ENCODE measurements at regions not wholly inside any gene's neighbourhood (a gene's known extent, or its start where the extent isn't known, plus 50 kb on each side); places are given as distances from the start of the nearest gene placed in this dataset.

DNA sequence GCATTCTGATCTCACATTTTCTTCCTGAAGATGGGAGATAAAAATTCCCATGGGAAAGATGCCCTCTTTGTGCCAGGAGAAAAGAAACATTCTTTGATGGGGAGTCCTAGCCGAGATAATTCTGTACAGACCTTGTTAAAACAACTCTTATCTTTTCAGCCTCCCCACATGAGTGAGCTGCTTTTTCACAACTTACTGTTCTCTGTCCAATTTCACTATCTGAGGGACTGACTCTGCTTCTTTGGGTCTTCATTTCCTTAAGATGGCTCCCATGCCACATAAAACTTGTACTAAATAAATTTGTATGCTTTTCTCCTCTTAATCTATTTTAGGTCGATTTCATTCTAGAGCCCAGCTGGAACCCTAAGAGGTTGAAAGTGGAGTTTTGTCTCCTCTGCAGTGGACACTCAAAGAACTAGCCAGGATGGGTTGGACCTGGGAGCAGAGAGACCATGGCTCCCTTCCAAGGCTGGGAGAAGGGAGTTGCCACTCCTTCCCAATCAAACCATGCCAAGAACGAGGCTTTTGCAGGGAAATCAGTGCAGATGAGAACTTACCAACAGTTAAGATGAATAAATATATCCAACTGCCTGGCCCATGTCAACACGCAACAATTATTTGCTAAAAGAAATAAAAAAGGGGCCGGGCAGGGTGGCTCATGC, 285.8 kb upstream of the SULF2 start:
- TF ChIP-seq, protein P1, sequence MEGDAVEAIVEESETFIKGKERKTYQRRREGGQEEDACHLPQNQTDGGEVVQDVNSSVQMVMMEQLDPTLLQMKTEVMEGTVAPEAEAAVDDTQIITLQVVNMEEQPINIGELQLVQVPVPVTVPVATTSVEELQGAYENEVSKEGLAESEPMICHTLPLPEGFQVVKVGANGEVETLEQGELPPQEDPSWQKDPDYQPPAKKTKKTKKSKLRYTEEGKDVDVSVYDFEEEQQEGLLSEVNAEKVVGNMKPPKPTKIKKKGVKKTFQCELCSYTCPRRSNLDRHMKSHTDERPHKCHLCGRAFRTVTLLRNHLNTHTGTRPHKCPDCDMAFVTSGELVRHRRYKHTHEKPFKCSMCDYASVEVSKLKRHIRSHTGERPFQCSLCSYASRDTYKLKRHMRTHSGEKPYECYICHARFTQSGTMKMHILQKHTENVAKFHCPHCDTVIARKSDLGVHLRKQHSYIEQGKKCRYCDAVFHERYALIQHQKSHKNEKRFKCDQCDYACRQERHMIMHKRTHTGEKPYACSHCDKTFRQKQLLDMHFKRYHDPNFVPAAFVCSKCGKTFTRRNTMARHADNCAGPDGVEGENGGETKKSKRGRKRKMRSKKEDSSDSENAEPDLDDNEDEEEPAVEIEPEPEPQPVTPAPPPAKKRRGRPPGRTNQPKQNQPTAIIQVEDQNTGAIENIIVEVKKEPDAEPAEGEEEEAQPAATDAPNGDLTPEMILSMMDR (IDR thresholded peaks at IDR 0.05; ENCODE audit: borderline replicate concordance, extremely low read depth, insufficient read depth): no peak
- Histone ChIP-seq H3K4me3 (ENCODE audit: low read length in 3 of 3) (no peak overlapping the region), H3K9ac (ENCODE audit: low read length in 3 of 3) (no peak overlapping the region), H3K4me1 (ENCODE audit: control insufficient read depth in 2 of 3, insufficient read depth in 2 of 3, low read depth in 1 of 3, low read length in 3 of 3) (no peaks in the 10 kb centered on the region), H3K27me3 (ENCODE audit: control insufficient read depth, insufficient read depth, low read length) (no peaks in the 10 kb centered on the region), H3K36me3 (ENCODE audit: control insufficient read depth in 2 of 3, insufficient read depth in 3 of 3, low read length in 3 of 3) (no peaks in the 10 kb centered on the region), H3K9me3 (ENCODE audit: control insufficient read depth in 2 of 3, insufficient read depth in 1 of 3, low read length in 3 of 3) (no peaks in the 10 kb centered on the region), H3K27ac (ENCODE audit: low read depth in 2 of 2, low read length in 2 of 2) (no peak overlapping the region)
- FAIRE-seq: no peak
- no peak for DNase-seq
- intact Hi-C loops (cut with DNase I): no loop called here

DNA sequence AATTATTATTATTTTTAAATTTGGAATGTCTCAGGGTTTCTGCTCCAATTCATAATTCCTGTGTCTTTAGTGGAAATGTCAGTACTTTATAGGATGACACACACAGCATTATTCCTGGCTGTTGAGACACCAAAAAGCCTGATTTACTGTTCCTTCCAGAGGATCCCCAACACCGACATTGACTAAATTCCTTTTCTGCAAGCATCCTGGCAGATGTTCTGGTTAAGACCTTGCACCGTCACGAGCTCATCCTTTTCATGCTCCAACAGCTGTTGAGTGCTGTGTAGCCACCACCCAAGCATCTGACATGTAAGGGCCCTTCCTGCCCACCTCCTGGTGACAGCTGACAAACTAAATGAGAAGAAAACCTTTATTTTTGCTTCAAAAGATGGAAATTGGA, 284.3 kb upstream of the SULF2 start:
- no peak for FAIRE-seq
- DNase-seq: no peak
- no peaks in the 10 kb centered on the region for H3K4me1 ChIP-seq (ENCODE audit: control insufficient read depth in 2 of 3, insufficient read depth in 2 of 3, low read depth in 1 of 3, low read length in 3 of 3)
- TF ChIP-seq, protein P1 (IDR thresholded peaks at IDR 0.05; ENCODE audit: borderline replicate concordance, extremely low read depth, insufficient read depth): no peak
- H3K9ac ChIP-seq (ENCODE audit: low read length in 3 of 3): no peak overlapping the region
- H3K36me3 ChIP-seq (ENCODE audit: control insufficient read depth in 2 of 3, insufficient read depth in 3 of 3, low read length in 3 of 3): no peaks in the 10 kb centered on the region
- H3K27ac ChIP-seq (ENCODE audit: low read depth in 2 of 2, low read length in 2 of 2): no peak overlapping the region
- no peaks in the 10 kb centered on the region for H3K27me3 ChIP-seq (ENCODE audit: control insufficient read depth, insufficient read depth, low read length)
- no peak overlapping the region for H3K4me3 ChIP-seq (ENCODE audit: low read length in 3 of 3)
- intact Hi-C loops (cut with DNase I): no loop called here
- H3K9me3 ChIP-seq (ENCODE audit: control insufficient read depth in 2 of 3, insufficient read depth in 1 of 3, low read length in 3 of 3): no peaks in the 10 kb centered on the region

DNA sequence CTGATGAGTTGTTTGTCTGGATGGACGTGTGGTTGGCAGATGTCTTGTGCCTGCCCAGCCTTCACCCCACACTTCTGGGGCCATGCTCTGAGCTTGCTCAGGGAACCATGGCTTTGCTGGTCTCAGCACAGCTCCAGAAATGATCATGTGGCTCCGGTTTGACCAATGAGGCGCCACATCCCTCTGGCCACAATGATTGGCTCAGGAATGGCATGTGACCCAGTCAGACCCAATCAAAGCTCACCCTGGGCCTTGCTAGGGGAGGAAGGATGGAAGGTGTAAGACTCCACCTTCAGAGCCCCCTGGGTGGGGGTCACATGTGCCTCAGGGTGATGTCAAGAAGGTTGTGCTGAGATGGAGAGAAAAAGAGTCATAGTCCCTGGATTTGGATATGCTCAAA, 281.6 kb upstream of the SULF2 start:
- H3K27ac ChIP-seq (ENCODE audit: low read depth in 2 of 2, low read length in 2 of 2): no peak overlapping the region
- no peak overlapping the region for H3K4me3 ChIP-seq (ENCODE audit: low read length in 3 of 3)
- DNase-seq: no peak
- no peak overlapping the region for H3K9ac ChIP-seq (ENCODE audit: low read length in 3 of 3)
- H3K9me3 ChIP-seq (ENCODE audit: control insufficient read depth in 2 of 3, insufficient read depth in 1 of 3, low read length in 3 of 3): no peaks in the 10 kb centered on the region
- H3K36me3 ChIP-seq (ENCODE audit: control insufficient read depth in 2 of 3, insufficient read depth in 3 of 3, low read length in 3 of 3): no peaks in the 10 kb centered on the region
- no peak for FAIRE-seq
- TF ChIP-seq, protein P1 (IDR thresholded peaks at IDR 0.05; ENCODE audit: borderline replicate concordance, extremely low read depth, insufficient read depth): no peak
- intact Hi-C loops (cut with DNase I): no loop called here
- H3K4me1 ChIP-seq (ENCODE audit: control insufficient read depth in 2 of 3, insufficient read depth in 2 of 3, low read depth in 1 of 3, low read length in 3 of 3): no peaks in the 10 kb centered on the region
- no peaks in the 10 kb centered on the region for H3K27me3 ChIP-seq (ENCODE audit: control insufficient read depth, insufficient read depth, low read length)

DNA sequence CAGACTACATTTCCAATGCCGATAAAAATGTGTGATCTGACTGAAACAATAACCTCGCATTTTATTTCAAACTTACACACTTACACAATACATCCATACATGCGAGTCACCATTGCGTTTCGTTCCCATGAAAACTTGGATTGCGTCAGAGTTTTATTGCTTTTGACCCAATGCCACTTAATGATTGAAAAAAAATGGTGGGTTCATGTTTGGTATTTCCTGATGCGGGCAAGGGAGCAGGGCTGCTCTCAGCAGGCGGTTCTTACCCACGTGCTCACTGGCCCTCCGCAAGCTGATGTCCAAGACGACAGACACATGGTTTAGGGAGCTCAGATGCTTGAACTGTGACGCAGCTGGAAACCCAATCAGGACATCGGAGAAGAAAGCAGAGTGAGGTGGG, 281.0 kb upstream of the SULF2 start:
- Histone ChIP-seq H3K4me1 (ENCODE audit: control insufficient read depth in 2 of 3, insufficient read depth in 2 of 3, low read depth in 1 of 3, low read length in 3 of 3) (no peaks in the 10 kb centered on the region), H3K27me3 (ENCODE audit: control insufficient read depth, insufficient read depth, low read length) (no peaks in the 10 kb centered on the region), H3K4me3 (ENCODE audit: low read length in 3 of 3) (no peak overlapping the region), H3K9ac (ENCODE audit: low read length in 3 of 3) (no peak overlapping the region), H3K9me3 (ENCODE audit: control insufficient read depth in 2 of 3, insufficient read depth in 1 of 3, low read length in 3 of 3) (no peaks in the 10 kb centered on the region), H3K27ac (ENCODE audit: low read depth in 2 of 2, low read length in 2 of 2) (no peak overlapping the region), H3K36me3 (ENCODE audit: control insufficient read depth in 2 of 3, insufficient read depth in 3 of 3, low read length in 3 of 3) (no peaks in the 10 kb centered on the region)
- no peak for FAIRE-seq
- TF ChIP-seq, protein P1 (IDR thresholded peaks at IDR 0.05; ENCODE audit: borderline replicate concordance, extremely low read depth, insufficient read depth): no peak
- DNase-seq: peak in 4 of 5 donors; percentile 23 to 83 (median 44)
- intact Hi-C loops (cut with DNase I): no loop called here
